Tibial nerve (tissue), 4 donors: ENCODE measurements at regions not wholly inside any gene's neighbourhood (a gene's known extent, or its start where the extent isn't known, plus 50 kb on each side); places are given as distances from the start of the nearest gene placed in this dataset.

ENCODE experiments used
- CTCF ChIP-seq, 5 experiments: fragments of 200-600 bp in 3 of 5; fragments of 450-650 bp in 2 of 5; sonication (generic) in 3 of 5; IDR thresholded peaks; one replicate each; pipeline ENCODE4 v1.5.1; 2016 to 2019; ENCODE audit warnings: antibody characterized with exemption in 5 of 5, mild to moderate bottlenecking in 3 of 5, moderate library complexity in 2 of 5
- EP300 ChIP-seq, 2 donors: sonication (generic); formaldehyde crosslinking; IDR thresholded peaks; one replicate each; pipeline ENCODE4 v1.6.1; 2017; ENCODE audit warnings: antibody characterized with exemption in 2 of 2, mild to moderate bottlenecking in 1 of 2
- POLR2A ChIP-seq, 2 donors: fragments of 450-650 bp; IDR thresholded peaks; one replicate each; pipeline ENCODE4 v1.6.1; 2017; ENCODE audit warnings: antibody characterized with exemption in 2 of 2, mild to moderate bottlenecking in 2 of 2, moderate library complexity in 2 of 2

GRCh38 chr7:155994279-155994811, 182.1 kb upstream of the SHH start:
- TF ChIP-seq CTCF (IDR thresholded peaks at IDR 0.05) (no peak), POLR2A (IDR thresholded peaks at IDR 0.05) (no peak), EP300 (IDR thresholded peaks at IDR 0.05) (no peak)
